ENCODE measurements at regions not wholly inside any gene's neighbourhood (a gene's known extent, or its start where the extent isn't known, plus 50 kb on each side); places are given as distances from the start of the nearest gene placed in this dataset.

GRCh38 chr5:119792161-119792799, 162.9 kb downstream of the FAM170A start:
- DNase-seq, result no peak

- no peak for DNase-seq
These were observed 166.4 kb downstream of the FAM170A start for GRCh38 chr5:119795768-119796167.

- DNase-seq, result no peak
These were observed 172.2 kb downstream of the FAM170A start for GRCh38 chr5:119801570-119801969.

- no peak for DNase-seq
These were observed 178.7 kb downstream of the FAM170A start for GRCh38 chr5:119808024-119808423.

- DNase-seq, result no peak
These were observed 179.1 kb downstream of the FAM170A start for GRCh38 chr5:119808474-119808873.

GRCh38 chr5:119810217-119810616, 180.9 kb downstream of the FAM170A start:
- DNase-seq, result no peak

- no peak for DNase-seq
These were observed 182.1 kb downstream of the FAM170A start for GRCh38 chr5:119811458-119811857.

- no peak for DNase-seq
These were observed 185.3 kb downstream of the FAM170A start for GRCh38 chr5:119814655-119815054.

GRCh38 chr5:119816055-119816454, 186.7 kb downstream of the FAM170A start:
- no peak for DNase-seq

GRCh38 chr5:119820016-119820415, 190.7 kb downstream of the FAM170A start:
- no peak for DNase-seq

GRCh38 chr5:119820608-119821007, 191.2 kb downstream of the FAM170A start:
- DNase-seq, result no peak

- no peak for DNase-seq
These were observed 199.2 kb downstream of the FAM170A start for GRCh38 chr5:119828541-119828940.

GRCh38 chr5:119829341-119829740, 200.0 kb downstream of the FAM170A start:
- no peak for DNase-seq

GRCh38 chr5:119833176-119833575, 203.8 kb downstream of the FAM170A start:
- no peak for DNase-seq

- DNase-seq, result no peak
These were observed 210.8 kb downstream of the FAM170A start for GRCh38 chr5:119840175-119840574.

GRCh38 chr5:119852140-119852539, 222.8 kb downstream of the FAM170A start:
- DNase-seq, result no peak

- no peak for DNase-seq
These were observed 231.1 kb downstream of the FAM170A start for GRCh38 chr5:119860463-119860862.

GRCh38 chr5:119862619-119863018, 233.3 kb downstream of the FAM170A start:
- no peak for DNase-seq

GRCh38 chr5:119864286-119864685, 234.9 kb downstream of the FAM170A start:
- no peak for DNase-seq

- DNase-seq, result no peak
These were observed 244.3 kb downstream of the FAM170A start for GRCh38 chr5:119873611-119874010.

GRCh38 chr5:119876522-119876921, 247.2 kb downstream of the FAM170A start:
- no peak for DNase-seq

GRCh38 chr5:119878712-119879111, 249.4 kb downstream of the FAM170A start:
- DNase-seq, result no peak

- DNase-seq, result no peak
These were observed 250.1 kb downstream of the FAM170A start for GRCh38 chr5:119879446-119879845.

- DNase-seq, result no peak
These were observed 265.7 kb downstream of the FAM170A start for GRCh38 chr5:119895066-119895465.

GRCh38 chr5:119896826-119897536, 267.6 kb downstream of the FAM170A start:
- DNase-seq, result no peak
